ENCODE measurements at regions not wholly inside any gene's neighbourhood (a gene's known extent, or its start where the extent isn't known, plus 50 kb on each side); places are given as distances from the start of the nearest gene placed in this dataset.

DNA sequence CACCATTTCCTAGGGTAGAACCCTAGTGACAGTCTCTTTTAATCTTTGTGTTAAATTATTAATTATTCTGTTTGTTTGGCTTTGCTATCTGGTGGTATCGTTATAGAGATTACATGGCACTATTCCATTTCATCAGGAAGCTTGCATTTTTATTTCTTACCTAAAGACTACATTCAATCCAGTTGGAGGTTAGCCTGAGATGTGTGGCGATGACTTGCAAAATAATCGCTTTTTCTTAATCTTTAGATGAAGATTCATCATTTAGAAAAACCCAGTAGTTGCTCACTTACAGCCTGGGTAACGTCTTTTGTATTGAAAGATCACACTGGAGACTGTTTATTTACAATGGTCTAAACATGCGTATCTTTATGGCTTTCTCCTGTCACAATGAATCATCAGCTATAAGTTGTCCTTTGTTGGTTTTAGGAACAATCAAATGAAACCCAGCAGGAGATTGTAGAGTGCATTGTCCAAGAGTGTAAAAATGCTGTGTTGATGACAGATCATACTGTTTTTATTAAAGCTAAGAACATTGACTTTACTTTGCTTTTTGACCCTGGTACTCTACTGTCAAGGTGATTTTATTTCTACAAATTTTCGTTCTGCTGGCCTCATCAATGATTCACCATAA, 281.7 kb upstream of the PITX2 start:
- CTCF ChIA-PET (ENCODE audit: partially characterized antibody): interaction anchor here (1.4 kb wide), 1 partner anchor 28 kb away, joined by 3 read pairs; no protein-coding TSS in a partner anchor
- H2BK120ac ChIP-seq (replicated peaks; ENCODE audit: low read depth, low read length): no peak overlapping the region
- H3K9me3 ChIP-seq (ENCODE audit: insufficient read depth in 2 of 2, low read depth in 1 of 2, low read length in 1 of 2): no peaks in the 10 kb centered on the region
- H3K27ac ChIP-seq (ENCODE audit: low read depth, low read length): no peak overlapping the region
- POLR2A ChIA-PET (ENCODE audit: partially characterized antibody): no interaction called here
- no peak overlapping the region for H3K4me3 ChIP-seq (ENCODE audit: extremely low read depth in 1 of 4, insufficient read depth in 2 of 4, low read depth in 3 of 4, low read length in 4 of 4)
- no peak overlapping the region for H3K4ac ChIP-seq (replicated peaks; ENCODE audit: insufficient read length, low read depth, low read length)
- no peak overlapping the region for H3K14ac ChIP-seq (ENCODE audit: insufficient read length)
- no peaks in the 10 kb centered on the region for H4K20me1 ChIP-seq (replicated peaks in 1 of 2; ENCODE audit: control insufficient read depth in 1 of 2, insufficient read depth in 2 of 2, low read length in 2 of 2)
- H4K8ac ChIP-seq (ENCODE audit: extremely low read depth, insufficient read depth, low read length): no peak overlapping the region
- H3K23me2 ChIP-seq (ENCODE audit: low read depth, low read length): no peaks in the 10 kb centered on the region
- no peaks in the 10 kb centered on the region; a peak in 1 of 7 replicates for H3K27me3 ChIP-seq (replicated peaks in 1 of 4; ENCODE audit: control insufficient read depth in 3 of 4, extremely low read depth in 1 of 4, insufficient read depth in 3 of 4, low read length in 3 of 4)
- no peak overlapping the region for H2AK5ac ChIP-seq (ENCODE audit: low read depth, low read length)
- FAIRE-seq (no peak), DNase-seq (ENCODE audit: low read depth in 1 of 2, low spot score in 2 of 2) (no peak)
- H3K23ac ChIP-seq (ENCODE audit: insufficient read length): no peak overlapping the region
- no peak overlapping the region for H2BK5ac ChIP-seq (ENCODE audit: low read depth, low read length)
- H3K36me3 ChIP-seq (ENCODE audit: control insufficient read depth in 2 of 4, insufficient read depth in 4 of 4, low read length in 3 of 4): no peaks in the 10 kb centered on the region
- no peaks in the 10 kb centered on the region for H3K79me2 ChIP-seq (ENCODE audit: control insufficient read depth in 1 of 2, insufficient read depth in 2 of 2, low read length in 2 of 2)
- no peak overlapping the region for H2BK15ac ChIP-seq (ENCODE audit: low read length)
- no peak overlapping the region for H2BK12ac ChIP-seq (ENCODE audit: low read depth, low read length)
- H3K4me2 ChIP-seq (ENCODE audit: insufficient read depth in 1 of 2, low read depth in 2 of 2, low read length in 2 of 2): no peak overlapping the region
- no peak overlapping the region for H4K5ac ChIP-seq (ENCODE audit: insufficient read length, low read depth, low read length)
- H3K56ac ChIP-seq (replicated peaks; ENCODE audit: insufficient read length, low read depth, low read length): no peak overlapping the region
- H4K91ac ChIP-seq (replicated peaks; ENCODE audit: insufficient read length, low read length): no peak overlapping the region
- no peak overlapping the region for H3K9ac ChIP-seq (replicated peaks in 1 of 4; ENCODE audit: extremely low read depth in 1 of 4, low read depth in 3 of 4, low read length in 3 of 4)
- no peak overlapping the region for H2AFZ ChIP-seq (ENCODE audit: low read length)
- H3K79me1 ChIP-seq (ENCODE audit: low read depth, low read length): no peaks in the 10 kb centered on the region
- 0 out of 7 replicates have a peak, but pooled peaks cover 0 to 3% (median 0%) of the 10 kb centered on the region in 4 experiments for H3K4me1 ChIP-seq (replicated peaks in 1 of 4; ENCODE audit: control insufficient read depth in 3 of 4, insufficient read depth in 4 of 4, low read length in 3 of 4)
- 90% methylated on average over 6 of the region's 6 CpGs; no CpG with 5 or more reads in 1 of the 2 experiments for WGBS, 2 experiments (ENCODE audit: extremely low coverage in 1 of 2, insufficient coverage in 1 of 2, insufficient read length in 1 of 2, insufficient replicate concordance in 2 of 2, low coverage in 1 of 2, low lambda C conversion rate in 2 of 2, missing lambda C conversion rate in 1 of 2)
- no peak overlapping the region for H3K18ac ChIP-seq (ENCODE audit: extremely low read depth, low read length)
- H2BK20ac ChIP-seq (ENCODE audit: low read length): no peak overlapping the region
- TF ChIP-seq NRF1 (IDR thresholded peaks at IDR 0.05; ENCODE audit: low read depth, low read length): no peak
- no peak for TF ChIP-seq FOSL1 (IDR thresholded peaks at IDR 0.05; ENCODE audit: insufficient read depth, low read depth, low read length)
- no peak for TF ChIP-seq TBP (IDR thresholded peaks at IDR 0.05; ENCODE audit: low read depth, low read length)
- TF ChIP-seq MAFK (IDR thresholded peaks at IDR 0.05; ENCODE audit: low read depth, low read length): no peak
- TF ChIP-seq GTF2F1 (IDR thresholded peaks at IDR 0.05; ENCODE audit: borderline replicate concordance, low read depth, low read length): no peak
- TF ChIP-seq SP1 (IDR thresholded peaks at IDR 0.05; ENCODE audit: low read depth, low read length): no peak
- no peak for TF ChIP-seq CBX5 (IDR thresholded peaks at IDR 0.05; ENCODE audit: low read depth, low read length)
- no peak for TF ChIP-seq EGR1 (IDR thresholded peaks at IDR 0.05; ENCODE audit: borderline replicate concordance, low read depth, low read length)
- no peak for TF ChIP-seq NANOG (IDR thresholded peaks at IDR 0.05; ENCODE audit: insufficient read depth, low read depth, low read length, poor library complexity, severe bottlenecking)
- no peak for TF ChIP-seq BACH1 (IDR thresholded peaks at IDR 0.05; ENCODE audit: low read length)
- no peak for TF ChIP-seq HDAC6 (IDR thresholded peaks at IDR 0.05; ENCODE audit: low read depth, low read length)
- no peak for TF ChIP-seq KDM4A (IDR thresholded peaks at IDR 0.05; ENCODE audit: low read depth, low read length, severe bottlenecking)
- no peak for TF ChIP-seq RBBP5 (IDR thresholded peaks at IDR 0.05; ENCODE audit: borderline replicate concordance, low read depth, low read length)
- no peak for TF ChIP-seq CTBP2 (IDR thresholded peaks at IDR 0.05; ENCODE audit: borderline replicate concordance, insufficient read depth, insufficient read length, low read length)
